ENCODE measurements at regions not wholly inside any gene's neighbourhood (a gene's known extent, or its start where the extent isn't known, plus 50 kb on each side); places are given as distances from the start of the nearest gene placed in this dataset.

DNA sequence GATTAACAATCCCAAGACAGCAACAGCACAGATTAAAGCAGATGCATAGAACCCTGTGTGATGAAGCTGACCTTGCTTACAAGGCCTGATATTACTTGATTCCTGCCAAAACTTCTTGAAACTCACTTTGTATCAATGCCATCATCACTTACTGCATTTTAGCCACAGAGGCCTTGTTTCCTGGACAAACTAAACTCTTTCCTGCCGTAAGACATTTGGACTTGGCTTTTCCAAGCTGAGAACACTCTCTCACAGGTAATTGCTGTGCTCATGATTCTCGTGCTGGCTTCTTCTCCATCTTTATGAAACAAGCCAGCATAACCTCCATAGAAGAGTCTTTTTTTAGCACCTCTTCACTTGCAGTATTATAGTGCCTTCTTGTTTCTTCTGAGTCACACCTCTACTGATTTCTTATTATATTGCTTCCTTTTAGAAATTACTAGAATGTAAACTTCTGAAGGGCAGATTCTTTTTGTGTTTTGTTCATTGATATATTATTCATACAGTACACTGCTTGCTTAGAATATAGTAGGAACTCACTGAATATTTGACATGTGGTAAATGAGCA is 456.5 kb upstream of the ZNF608 start:
- no peak for DNase-seq (ENCODE audit: low spot score)
- intact Hi-C loops (cut with DNase I) = no loop called here

GRCh38 chr5:125203912-125204311 is 457.5 kb upstream of the ZNF608 start:
- DNase-seq (ENCODE audit: low spot score) = no peak
- intact Hi-C loops (cut with DNase I) = no loop called here

DNA sequence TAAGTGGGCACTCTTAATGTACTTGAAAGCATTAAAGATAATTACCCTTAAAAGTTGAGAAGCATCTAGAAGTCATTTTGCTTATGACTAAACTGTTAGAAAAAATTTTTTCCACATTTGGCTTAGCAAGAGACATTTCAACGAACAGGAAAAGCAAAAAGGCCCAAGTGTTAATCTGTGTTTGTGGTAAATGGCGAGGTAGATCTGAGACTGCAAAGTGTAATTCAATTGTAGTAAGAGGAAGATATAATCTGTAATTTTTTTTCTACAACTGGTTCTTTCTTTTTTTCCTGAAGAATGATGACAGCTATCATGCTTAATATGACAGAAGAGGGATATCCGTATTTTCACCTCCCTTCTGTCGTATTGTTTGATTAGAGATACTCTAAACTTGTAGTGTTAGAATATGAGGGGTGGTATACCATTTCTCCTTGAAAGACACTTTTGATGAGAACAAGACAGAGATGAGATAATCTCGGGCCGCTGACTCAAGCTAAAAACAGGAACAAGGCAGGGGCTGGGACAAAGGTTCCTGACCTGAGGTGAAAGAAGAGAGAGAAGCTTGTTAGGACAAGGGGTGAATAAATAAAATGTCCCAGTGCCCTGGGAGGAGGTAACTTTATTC is 459.3 kb upstream of the ZNF608 start:
- intact Hi-C loops (cut with DNase I) = no loop called here

GRCh38 chr5:125207856-125208255 is 461.4 kb upstream of the ZNF608 start:
- intact Hi-C loops (cut with DNase I) = no loop called here
- DNase-seq (ENCODE audit: low spot score) = no peak

More for the DNA sequence above, 459.3 kb upstream of the ZNF608 start:
- DNase-seq (ENCODE audit: low spot score) = no peak

DNA sequence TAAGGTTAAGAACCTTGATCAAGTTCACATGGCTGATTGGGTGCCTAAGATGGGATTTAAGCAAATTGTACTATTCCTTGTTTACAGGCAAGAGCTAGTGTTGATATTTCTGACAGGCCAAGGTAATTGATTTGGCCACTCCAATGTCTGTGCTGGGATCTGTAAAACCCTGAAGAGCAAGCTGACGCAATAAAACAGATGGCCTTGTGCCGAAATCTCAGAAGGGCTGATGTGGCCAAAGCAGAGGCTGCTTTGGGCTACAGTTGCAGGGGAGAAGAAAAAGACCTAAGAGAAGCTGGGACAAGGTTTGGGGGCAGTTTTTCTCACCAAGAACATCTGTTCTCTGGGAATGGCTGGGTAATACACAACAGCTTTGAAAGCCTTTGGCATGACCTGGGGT is 463.2 kb upstream of the ZNF608 start:
- intact Hi-C loops (cut with DNase I) = no loop called here
- DNase-seq (ENCODE audit: low spot score) = no peak

DNA sequence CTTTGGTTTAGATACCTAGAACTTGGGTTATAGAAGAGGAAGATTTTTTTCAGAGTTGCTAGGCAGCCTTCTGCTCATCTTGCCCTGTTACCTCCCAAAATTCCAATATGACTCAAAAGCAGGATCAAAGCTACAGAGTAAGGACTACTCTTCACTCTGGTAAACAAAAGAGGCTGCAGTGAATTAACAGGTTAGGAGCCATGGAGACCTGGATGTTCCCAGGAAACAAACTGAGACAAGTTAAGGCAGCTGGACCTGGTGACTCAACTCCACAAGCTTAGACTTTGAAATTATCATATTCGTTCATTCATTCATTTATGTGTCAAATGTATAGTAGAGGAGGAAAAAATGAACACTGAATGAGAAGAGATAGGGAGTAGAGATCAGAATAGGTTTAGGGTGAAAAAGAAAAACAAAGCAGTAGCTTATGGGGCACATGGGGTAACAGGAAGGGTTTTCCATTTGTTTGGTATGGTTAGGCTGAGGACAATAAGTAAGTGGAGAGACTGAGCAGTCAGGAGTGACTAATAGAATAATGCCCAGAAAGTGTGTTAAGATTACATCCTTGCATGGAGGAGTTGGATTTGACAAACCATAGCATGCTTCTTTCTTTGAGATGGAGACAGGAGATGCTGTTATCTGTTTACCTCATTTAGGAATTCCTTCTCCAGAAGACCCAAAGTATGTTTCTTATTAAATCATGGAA is 464.0 kb upstream of the ZNF608 start:
- intact Hi-C loops (cut with DNase I) = no loop called here
- DNase-seq (ENCODE audit: low spot score) = no peak

DNA sequence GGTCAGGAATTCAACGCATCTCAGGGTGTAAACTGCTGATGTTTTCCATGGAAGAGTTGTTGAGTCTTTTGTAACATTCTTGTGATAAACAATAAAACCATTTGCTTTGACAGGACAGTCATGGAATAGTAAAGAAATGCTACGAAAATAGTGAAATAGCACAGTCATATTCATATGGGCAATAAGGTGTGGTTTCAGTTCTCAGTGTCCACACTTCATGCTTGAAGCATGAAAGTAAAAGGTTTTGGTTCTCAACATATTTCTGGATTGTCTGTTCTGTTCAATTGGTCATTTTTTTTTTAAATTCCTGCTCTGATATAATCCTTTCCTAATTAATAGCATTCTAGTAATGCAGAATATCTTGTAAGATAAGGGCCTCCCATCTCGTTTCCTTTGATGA is 467.6 kb upstream of the ZNF608 start:
- no peak for DNase-seq (ENCODE audit: low spot score)
- intact Hi-C loops (cut with DNase I) = no loop called here

DNA sequence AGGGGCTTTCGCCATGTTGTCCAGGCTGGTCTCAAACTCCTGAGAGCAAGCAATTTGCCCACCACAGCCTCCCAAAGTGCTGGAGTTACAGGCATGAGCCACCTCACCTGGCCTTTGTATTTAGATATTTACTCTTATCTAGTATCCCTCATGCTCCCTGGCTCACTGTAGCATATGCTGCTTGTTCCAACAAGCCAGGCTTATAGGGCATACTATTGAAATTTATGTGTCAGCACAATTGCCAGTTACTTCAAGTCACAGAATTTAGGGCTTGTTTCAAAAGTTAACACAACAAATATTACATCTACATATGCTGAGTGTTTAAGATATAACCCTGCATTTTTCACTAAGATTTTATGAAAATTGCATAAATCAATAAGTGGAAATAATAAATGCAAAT is 469.2 kb upstream of the ZNF608 start:
- DNase-seq (ENCODE audit: low spot score) = no peak
- intact Hi-C loops (cut with DNase I) = no loop called here

DNA sequence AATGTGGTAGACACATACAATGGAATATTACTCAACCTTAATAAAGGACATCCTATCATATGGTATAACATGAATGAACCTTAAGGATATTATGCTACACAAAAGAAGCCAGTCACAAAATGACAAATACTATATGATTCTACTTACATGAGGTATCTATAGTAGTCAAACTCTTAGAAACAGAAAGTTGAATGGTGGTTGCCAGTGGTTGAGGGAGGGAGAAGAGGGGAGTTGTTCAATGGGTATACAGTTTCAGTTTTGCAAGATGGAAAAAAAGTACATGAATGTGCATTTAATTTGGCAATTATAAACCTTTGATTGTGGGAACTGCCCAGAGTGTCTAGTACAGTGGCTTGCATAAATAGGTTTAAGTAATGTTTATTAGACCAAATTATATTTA is 473.3 kb upstream of the ZNF608 start:
- DNase-seq (ENCODE audit: low spot score) = no peak
- intact Hi-C loops (cut with DNase I) = no loop called here

GRCh38 chr5:125220284-125220683 is 473.8 kb upstream of the ZNF608 start:
- intact Hi-C loops (cut with DNase I) = no loop called here
- no peak for DNase-seq (ENCODE audit: low spot score)

DNA sequence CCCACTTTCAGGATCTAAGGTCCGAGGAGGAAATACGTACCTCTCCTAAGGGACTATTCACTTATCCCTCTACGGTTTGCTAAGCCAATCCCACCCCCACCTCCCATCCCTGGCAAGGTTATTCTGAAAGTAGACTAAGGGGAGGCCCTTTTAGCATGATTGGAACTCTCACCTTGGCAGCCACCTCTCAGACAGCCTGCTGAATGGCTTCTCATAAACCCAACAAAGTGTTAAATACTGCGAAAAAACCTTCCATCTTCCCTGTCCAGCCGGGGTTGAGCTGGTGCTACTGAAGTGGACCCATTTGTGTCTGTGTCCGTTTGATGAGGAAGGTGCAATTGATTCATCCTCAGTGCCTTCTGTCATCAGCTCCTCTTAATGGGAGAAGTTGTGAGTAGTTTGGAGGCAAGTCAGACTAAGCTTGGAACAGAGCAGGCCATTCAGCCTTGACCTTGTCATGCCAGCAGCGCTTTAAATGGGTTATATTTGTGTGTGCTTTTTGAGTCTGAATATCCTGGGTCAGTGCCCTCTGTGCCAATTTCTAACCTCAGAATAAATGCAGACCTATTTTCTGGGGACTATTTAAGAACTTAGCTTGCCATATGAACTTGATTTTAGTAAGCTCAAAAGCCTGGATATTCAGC is 476.3 kb upstream of the ZNF608 start:
- no peak for DNase-seq (ENCODE audit: low spot score)
- intact Hi-C loops (cut with DNase I) = no loop called here

DNA sequence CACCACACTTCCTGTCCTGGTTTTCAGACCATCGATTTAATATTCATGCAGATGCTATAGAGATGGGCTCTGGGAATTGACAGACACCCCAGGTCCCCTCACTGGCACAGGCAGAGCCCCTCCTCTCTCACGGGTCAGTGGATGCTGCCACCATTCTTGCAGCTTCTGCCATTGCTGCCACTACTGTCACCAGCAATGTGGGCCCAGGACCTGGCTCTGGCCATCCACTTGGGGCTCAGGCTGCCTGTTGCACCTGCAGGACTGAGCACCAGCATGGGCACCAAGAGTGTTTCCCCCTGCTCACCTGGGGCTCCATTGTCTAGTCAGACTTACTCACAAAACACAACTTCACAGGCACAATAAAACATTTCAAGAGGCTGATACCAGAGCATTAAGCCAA is 479.0 kb upstream of the ZNF608 start:
- no peak for DNase-seq (ENCODE audit: low spot score)
- intact Hi-C loops (cut with DNase I) = no loop called here

GRCh38 chr5:125226825-125227224 is 480.4 kb upstream of the ZNF608 start:
- DNase-seq (ENCODE audit: low spot score) = no peak
- intact Hi-C loops (cut with DNase I) = no loop called here

GRCh38 chr5:125227333-125228095 is 481.1 kb upstream of the ZNF608 start:
- DNase-seq (ENCODE audit: low spot score) = no peak

GRCh38 chr5:125228363-125229070 is 482.1 kb upstream of the ZNF608 start:
- intact Hi-C loops (cut with DNase I) = no loop called here
- no peak for DNase-seq (ENCODE audit: low spot score)

More at GRCh38 chr5:125227333-125228095, 481.1 kb upstream of the ZNF608 start:
- intact Hi-C loops (cut with DNase I) = no loop called here

DNA sequence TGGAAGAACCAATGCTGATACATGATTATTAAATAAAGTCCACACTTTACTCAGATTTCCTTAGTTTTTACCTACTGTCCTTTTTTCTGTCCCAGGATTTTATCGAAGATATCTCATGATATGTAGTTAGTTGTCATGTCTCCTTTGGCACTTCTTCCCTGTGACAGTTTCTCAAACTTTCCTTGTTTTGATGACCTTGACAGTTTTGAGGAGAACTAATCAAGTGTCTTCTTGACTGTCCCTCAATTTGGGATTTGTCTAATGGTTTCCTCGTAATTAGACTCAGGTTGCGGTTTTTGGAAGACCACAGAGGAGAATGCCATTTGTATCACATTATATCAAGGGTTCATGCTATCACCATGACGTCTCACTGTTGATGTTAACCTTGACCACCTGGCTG is 483.1 kb upstream of the ZNF608 start:
- intact Hi-C loops (cut with DNase I) = no loop called here
- DNase-seq (ENCODE audit: low spot score) = no peak

DNA sequence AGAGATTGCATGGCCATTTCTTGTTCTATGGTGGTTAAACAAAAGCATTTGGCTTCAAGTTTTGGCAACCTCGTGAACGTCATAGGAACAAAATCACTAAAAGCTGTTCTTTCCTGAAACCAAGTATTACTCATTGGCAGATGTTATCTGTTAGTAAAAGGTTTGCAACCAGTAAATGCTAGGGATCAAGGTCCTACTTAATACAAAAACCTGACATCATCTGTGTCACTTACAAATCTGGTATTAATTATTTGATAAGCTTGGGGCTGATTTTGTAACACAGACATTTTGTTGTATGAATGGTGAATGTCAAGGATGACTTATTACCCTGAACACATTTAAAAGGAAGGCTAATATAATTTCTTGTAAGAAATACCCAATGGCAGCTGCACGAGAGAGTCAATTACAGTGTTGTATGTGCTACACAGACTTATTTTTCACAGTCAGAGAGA is 486.4 kb upstream of the ZNF608 start:
- intact Hi-C loops (cut with DNase I) = no loop called here

GRCh38 chr5:125233944-125234343 is 487.5 kb upstream of the ZNF608 start:
- intact Hi-C loops (cut with DNase I) = no loop called here
- no peak for DNase-seq (ENCODE audit: low spot score)

More for the DNA sequence above, 486.4 kb upstream of the ZNF608 start:
- DNase-seq (ENCODE audit: low spot score) = no peak

DNA sequence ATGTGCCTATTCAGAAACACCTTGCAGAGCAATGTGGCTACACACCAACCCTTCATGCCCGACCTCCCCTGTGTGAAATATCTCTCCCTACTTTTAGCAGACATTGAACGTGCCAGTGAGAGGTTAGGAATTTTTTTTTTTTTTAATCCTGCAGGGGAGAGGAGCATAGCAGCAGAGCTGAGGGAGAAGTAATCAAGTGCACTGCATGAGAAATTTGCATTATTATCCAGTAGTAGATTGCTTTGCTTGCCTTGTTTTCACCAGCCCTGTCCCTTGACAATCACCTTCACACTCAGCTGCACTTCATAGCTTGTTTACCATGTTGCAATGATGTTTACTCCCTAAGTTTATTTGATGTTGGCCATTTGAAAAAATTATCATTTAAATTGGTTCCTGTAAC is 489.6 kb upstream of the ZNF608 start:
- intact Hi-C loops (cut with DNase I) = no loop called here

More for the DNA sequence above, 489.6 kb upstream of the ZNF608 start:
- DNase-seq (ENCODE audit: low spot score) = no peak
